Gastroesophageal sphincter (tissue), 3 donors: ENCODE measurements at regions not wholly inside any gene's neighbourhood (a gene's known extent, or its start where the extent isn't known, plus 50 kb on each side); places are given as distances from the start of the nearest gene placed in this dataset.

Experiments
- EP300 ChIP-seq: sonication (generic); formaldehyde crosslinking; IDR thresholded peaks from one replicate; pipeline ENCODE4 v1.6.1; 2017; ENCODE audit warnings: antibody characterized with exemption, mild to moderate bottlenecking
- POLR2A ChIP-seq, 2 donors: fragments of 450-650 bp; IDR thresholded peaks; one replicate each; pipeline ENCODE4 v1.6.1; 2017; ENCODE audit warnings: antibody characterized with exemption in 2 of 2, mild to moderate bottlenecking in 2 of 2, moderate library complexity in 1 of 2
- TF ChIP-seq, protein P1 (sequence below), 4 experiments: fragments of 200-600 bp in 2 of 4; fragments of 450-650 bp in 2 of 4; sonication (generic) in 1 of 4; IDR thresholded peaks; one replicate each; pipeline ENCODE4 v1.5.1; 2017 to 2019; ENCODE audit warnings: antibody characterized with exemption in 4 of 4, mild to moderate bottlenecking in 2 of 4, moderate library complexity in 2 of 4

DNA sequence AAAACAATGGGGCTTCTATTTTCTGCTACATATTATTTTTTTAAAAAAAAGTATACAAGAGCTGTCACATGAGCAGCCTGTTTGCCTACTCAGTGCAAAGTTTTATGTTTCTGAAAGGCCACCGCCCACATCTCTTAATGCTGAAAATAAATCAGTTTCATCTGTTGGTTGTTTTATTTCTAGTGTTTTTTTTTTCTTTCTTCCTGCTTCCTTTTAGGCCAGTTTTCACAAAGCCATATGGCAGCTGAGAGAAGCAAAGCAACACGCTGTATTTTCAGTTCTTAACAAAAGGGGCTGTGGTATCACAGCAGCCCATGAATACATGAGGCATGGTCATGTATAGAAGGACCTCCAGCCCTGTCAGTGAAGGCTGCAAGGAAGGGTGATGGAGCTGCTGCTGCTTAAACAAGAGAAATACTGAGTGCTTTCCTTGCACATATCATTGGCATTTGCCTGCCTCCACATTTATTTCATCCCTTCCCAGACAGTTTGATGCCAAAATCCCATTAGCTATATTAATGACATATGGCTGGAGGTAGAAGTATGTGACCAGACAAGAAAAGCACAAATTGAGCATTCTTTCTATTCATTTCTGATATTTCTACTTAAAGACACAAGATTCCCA is 172.5 kb downstream of the PCDH18 start:
- TF ChIP-seq, protein P1, sequence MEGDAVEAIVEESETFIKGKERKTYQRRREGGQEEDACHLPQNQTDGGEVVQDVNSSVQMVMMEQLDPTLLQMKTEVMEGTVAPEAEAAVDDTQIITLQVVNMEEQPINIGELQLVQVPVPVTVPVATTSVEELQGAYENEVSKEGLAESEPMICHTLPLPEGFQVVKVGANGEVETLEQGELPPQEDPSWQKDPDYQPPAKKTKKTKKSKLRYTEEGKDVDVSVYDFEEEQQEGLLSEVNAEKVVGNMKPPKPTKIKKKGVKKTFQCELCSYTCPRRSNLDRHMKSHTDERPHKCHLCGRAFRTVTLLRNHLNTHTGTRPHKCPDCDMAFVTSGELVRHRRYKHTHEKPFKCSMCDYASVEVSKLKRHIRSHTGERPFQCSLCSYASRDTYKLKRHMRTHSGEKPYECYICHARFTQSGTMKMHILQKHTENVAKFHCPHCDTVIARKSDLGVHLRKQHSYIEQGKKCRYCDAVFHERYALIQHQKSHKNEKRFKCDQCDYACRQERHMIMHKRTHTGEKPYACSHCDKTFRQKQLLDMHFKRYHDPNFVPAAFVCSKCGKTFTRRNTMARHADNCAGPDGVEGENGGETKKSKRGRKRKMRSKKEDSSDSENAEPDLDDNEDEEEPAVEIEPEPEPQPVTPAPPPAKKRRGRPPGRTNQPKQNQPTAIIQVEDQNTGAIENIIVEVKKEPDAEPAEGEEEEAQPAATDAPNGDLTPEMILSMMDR (IDR thresholded peaks at IDR 0.05): no peak
- TF ChIP-seq POLR2A (IDR thresholded peaks at IDR 0.05) (no peak), EP300 (no peak)
